HL-60 (cell line): ENCODE measurements at regions not wholly inside any gene's neighbourhood (a gene's known extent, or its start where the extent isn't known, plus 50 kb on each side); places are given as distances from the start of the nearest gene placed in this dataset.
"Not testable (repeated sequence)": the region's sequence is repeated elsewhere in the genome, so short reads cannot be mapped to it uniquely, and the experiment has no call there.

ENCODE experiments used
- DNase-seq, 2 experiments: peaks; one replicate each; pipeline ENCODE4 v3.0.0-alpha.2; 2010 to 2020; ENCODE audit warnings: low read depth in 1 of 2, low spot score in 1 of 2
- H3K27ac ChIP-seq: fragments of 250-450 bp; sonication (Bioruptor Pico); replicated peaks from 2 replicates; pipeline ENCODE4 v1.5.1; 2020; ENCODE audit warnings: mild to moderate bottlenecking, moderate library complexity
- H3K27me3 ChIP-seq: fragments of 250-450 bp; sonication (Bioruptor Pico); 2 replicates; pipeline ENCODE4 v1.5.1; 2021; ENCODE audit warnings: mild to moderate bottlenecking, moderate library complexity; ENCODE audit not compliant: insufficient read depth, poor library complexity, severe bottlenecking
- H3K4me3 ChIP-seq: replicated peaks from 2 replicates; pipeline ENCODE4 v1.5.1; 2011; ENCODE audit warnings: mild to moderate bottlenecking, control low read depth, low read length; ENCODE audit not compliant: insufficient read depth
- CTCF ChIP-seq: IDR thresholded peaks from one replicate; pipeline ENCODE4 v1.5.1; 2011; ENCODE audit warnings: low read length, control low read depth, inconsistent platforms; ENCODE audit not compliant: insufficient read depth
- GABPA ChIP-seq: IDR thresholded peaks from 2 replicates; pipeline ENCODE4 v1.6.1; 2012; ENCODE audit warnings: low read depth
- POLR2AphosphoS5 ChIP-seq: IDR thresholded peaks from 2 replicates; pipeline ENCODE4 v1.6.1; 2012; ENCODE audit warnings: low read depth
- REST ChIP-seq: IDR thresholded peaks from 2 replicates; pipeline ENCODE4 v1.6.1; 2012; ENCODE audit warnings: low read depth; ENCODE audit not compliant: insufficient replicate concordance
- SPI1 ChIP-seq: IDR thresholded peaks from 2 replicates; pipeline ENCODE4 v1.6.1; 2012; ENCODE audit warnings: low read depth, mild to moderate bottlenecking, borderline replicate concordance

GRCh38 chr1:827211-828063 lies 96.3 kb upstream of the SAMD11 start:
- peak overlapping the region; percentile 62 for H3K4me3 ChIP-seq
- H3K27me3 ChIP-seq, result not testable (repeated sequence)
- peak overlapping the region; percentile 82 for H3K27ac ChIP-seq
- TF ChIP-seq POLR2AphosphoS5, result peak; percentile 51; the same call in 1 of the 2 replicates
- TF ChIP-seq GABPA, result peak; percentile 88
- peak; percentile 70 to 96 for DNase-seq

GRCh38 chr1:829324-829723 lies 94.4 kb upstream of the SAMD11 start:
- not testable (repeated sequence) for DNase-seq, H3K27ac ChIP-seq, H3K27me3 ChIP-seq, H3K4me3 ChIP-seq

GRCh38 chr1:829932-830331 lies 93.8 kb upstream of the SAMD11 start:
- not testable (repeated sequence) for DNase-seq, H3K27me3 ChIP-seq, H3K27ac ChIP-seq, H3K4me3 ChIP-seq

GRCh38 chr1:830750-831149 lies 93.0 kb upstream of the SAMD11 start:
- H3K27me3 ChIP-seq, H3K4me3 ChIP-seq, H3K27ac ChIP-seq, DNase-seq: not testable (repeated sequence)

- H3K4me3 ChIP-seq, result no peak overlapping the region
- H3K27ac ChIP-seq, result no peak overlapping the region
- TF ChIP-seq CTCF (no peak), REST (no peak), SPI1 (no peak), GABPA (no peak)
- no peak for DNase-seq
- no peaks in the 10 kb centered on the region for H3K27me3 ChIP-seq
Measured at GRCh38 chr1:831522-831921, 92.2 kb upstream of the SAMD11 start.

- no peak overlapping the region for H3K4me3 ChIP-seq
- DNase-seq, result no peak
- no peak overlapping the region for H3K27ac ChIP-seq
- TF ChIP-seq CTCF (no peak), POLR2AphosphoS5 (no peak), SPI1 (no peak), REST (no peak), GABPA (no peak)
- no peaks in the 10 kb centered on the region for H3K27me3 ChIP-seq
Measured at GRCh38 chr1:832136-832535, 91.6 kb upstream of the SAMD11 start.

GRCh38 chr1:833226-833625 lies 90.5 kb upstream of the SAMD11 start:
- not testable (repeated sequence) for H3K4me3 ChIP-seq, H3K27ac ChIP-seq, DNase-seq, H3K27me3 ChIP-seq

- DNase-seq, H3K27ac ChIP-seq, H3K4me3 ChIP-seq, H3K27me3 ChIP-seq: not testable (repeated sequence)
Measured at GRCh38 chr1:835509-835908, 88.2 kb upstream of the SAMD11 start.

GRCh38 chr1:837601-838000 lies 86.1 kb upstream of the SAMD11 start:
- not testable (repeated sequence) for DNase-seq, H3K27ac ChIP-seq, H3K27me3 ChIP-seq, H3K4me3 ChIP-seq
